GM18867 (cell line): ENCODE measurements at regions not wholly inside any gene's neighbourhood (a gene's known extent, or its start where the extent isn't known, plus 50 kb on each side); places are given as distances from the start of the nearest gene placed in this dataset.
"Not testable (repeated sequence)": the region's sequence is repeated elsewhere in the genome, so short reads cannot be mapped to it uniquely, and the experiment has no call there.

Source experiments
- ATAC-seq: cut with Tn5 transposase; IDR thresholded peaks from one replicate; pipeline ENCODE4 v1.9.1; 2021; ENCODE audit warnings: mild to moderate bottlenecking, moderate library complexity; ENCODE audit not compliant: unreplicated experiment

DNA sequence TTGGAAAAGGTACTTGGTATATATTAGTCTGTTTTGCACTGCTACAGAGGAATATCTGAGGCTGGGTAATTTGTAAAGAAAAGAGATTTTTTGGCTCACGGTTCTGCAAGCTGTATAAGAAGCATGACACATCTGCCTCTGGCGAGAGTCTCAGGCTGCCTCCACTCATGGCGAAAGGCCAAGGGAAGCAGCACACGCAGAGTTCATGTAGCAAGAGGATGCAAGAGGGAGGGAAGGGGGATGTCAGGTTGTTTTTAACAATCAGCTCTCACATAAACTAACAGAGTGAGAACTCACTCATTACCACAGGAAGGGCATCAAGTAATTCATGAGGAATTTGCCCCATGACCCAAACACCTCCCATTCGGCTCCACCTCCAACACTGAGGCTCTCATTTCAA, 484.8 kb upstream of the DPP6 start:
- ATAC-seq = no peak

DNA sequence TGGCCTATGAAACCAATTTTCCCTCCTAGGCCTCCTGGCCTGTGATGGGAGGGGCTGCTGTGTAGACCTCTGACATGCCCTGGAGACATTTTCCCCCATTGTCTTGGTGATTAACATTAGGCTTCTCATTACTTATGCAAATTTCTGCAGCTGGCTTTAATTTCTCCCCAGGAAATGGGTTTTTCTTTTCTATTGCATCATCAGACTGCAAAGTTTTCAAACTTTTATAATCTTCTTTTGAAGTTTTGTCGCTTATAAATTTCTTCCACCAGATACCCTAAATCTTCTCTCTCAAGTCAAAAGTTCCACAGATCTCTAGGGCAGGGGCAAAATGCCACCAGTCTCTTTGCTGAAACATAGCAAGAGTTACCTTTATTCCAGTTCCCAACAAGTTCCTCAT, 482.7 kb upstream of the DPP6 start:
- not testable (repeated sequence) for ATAC-seq

- no peak for ATAC-seq
These were observed 476.1 kb upstream of the DPP6 start for GRCh38 chr7:153576096-153576495.

GRCh38 chr7:153581419-153581818, 470.8 kb upstream of the DPP6 start:
- no peak for ATAC-seq

GRCh38 chr7:153584132-153584531, 468.1 kb upstream of the DPP6 start:
- no peak for ATAC-seq

GRCh38 chr7:153588586-153588985, 463.6 kb upstream of the DPP6 start:
- no peak for ATAC-seq

- ATAC-seq = no peak
These were observed 462.1 kb upstream of the DPP6 start for GRCh38 chr7:153590136-153590535.

DNA sequence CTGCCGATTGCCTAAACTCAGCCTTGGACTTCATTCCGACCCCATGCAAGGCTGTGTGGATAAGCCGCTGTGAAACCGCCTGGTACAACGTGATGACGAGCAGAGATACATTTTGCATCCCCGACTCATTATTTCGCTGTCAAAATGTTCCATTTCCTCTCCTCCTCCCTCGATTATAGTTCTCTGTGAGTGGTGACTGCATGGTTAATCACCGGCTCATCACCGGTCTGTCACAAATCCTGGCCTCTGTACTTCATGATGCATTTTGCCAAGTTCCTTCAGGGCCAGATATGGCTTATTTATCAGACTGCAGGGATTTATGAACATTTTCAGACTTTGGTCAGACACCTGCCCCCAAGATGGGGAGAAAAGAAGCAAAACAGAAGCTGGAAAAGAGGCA, 461.6 kb upstream of the DPP6 start:
- ATAC-seq = no peak

GRCh38 chr7:153607354-153607753, 444.8 kb upstream of the DPP6 start:
- no peak for ATAC-seq

DNA sequence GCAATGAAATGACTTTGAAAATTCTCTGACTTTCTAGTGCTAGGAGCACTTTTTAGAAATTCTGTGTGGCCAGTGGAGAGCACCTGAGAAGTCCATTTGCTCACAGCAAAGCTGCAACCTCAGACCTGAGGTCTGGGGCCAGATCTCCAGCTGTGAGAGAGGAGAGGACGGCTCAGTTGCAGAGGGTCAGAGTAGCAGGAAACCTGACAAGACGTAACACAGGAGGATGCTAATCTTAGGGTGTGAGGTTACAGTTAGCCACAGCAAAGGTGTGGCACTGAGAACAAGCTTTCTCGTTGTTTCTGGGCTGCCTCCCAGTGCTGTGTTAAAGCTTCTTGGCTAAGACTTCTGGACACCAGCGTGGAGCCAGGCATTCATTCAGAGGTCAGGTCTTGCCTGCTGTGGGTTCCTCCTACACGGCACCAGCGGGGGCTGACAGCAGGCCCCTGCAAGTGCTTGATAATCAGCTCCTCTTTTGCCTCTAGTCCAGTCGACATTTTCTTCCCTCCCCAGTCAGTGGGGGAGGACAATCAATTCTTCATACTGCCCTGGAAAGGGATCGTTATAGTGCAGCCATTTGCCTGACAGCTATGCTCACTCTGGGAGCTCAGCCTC, 435.4 kb upstream of the DPP6 start:
- ATAC-seq = no peak

- no peak for ATAC-seq
These were observed 424.9 kb upstream of the DPP6 start for GRCh38 chr7:153627323-153627722.

DNA sequence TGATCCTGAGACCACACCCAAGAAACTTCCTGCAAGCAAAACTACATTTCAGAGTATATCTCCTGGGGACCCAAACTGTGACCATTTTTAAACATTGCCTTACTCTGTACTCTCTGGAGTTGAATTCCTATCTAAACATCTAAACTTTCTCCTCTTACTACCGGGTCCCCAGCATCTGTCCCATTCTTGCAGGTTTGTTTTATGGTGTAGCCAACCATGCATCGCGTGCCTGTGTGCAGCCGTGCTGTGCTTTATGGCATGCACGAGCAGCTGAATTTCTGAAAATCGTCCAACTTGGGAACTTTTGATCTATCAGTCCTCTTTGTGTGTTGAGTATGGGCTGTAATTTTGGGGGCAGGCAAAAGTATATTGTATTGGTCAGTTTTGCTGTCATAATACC, 423.8 kb upstream of the DPP6 start:
- no peak for ATAC-seq

DNA sequence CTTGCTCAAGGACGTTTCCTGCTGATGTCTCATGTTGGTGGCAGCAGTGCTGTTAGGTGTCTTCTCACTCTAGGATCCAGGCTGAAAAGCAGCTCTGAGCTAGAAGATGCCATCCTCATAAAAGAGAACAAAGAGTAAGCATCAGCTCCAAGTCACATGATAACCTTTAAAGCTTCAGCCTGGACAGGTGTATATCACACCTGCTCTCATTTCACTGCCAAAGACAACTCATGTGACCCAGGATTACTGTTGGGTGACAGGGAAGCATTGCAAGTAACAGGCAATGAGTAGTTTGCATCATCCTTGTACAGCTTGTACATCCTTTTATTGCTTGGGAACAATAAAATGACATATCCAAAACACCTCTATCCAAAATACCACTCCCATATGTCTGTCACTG, 423.4 kb upstream of the DPP6 start:
- no peak for ATAC-seq

DNA sequence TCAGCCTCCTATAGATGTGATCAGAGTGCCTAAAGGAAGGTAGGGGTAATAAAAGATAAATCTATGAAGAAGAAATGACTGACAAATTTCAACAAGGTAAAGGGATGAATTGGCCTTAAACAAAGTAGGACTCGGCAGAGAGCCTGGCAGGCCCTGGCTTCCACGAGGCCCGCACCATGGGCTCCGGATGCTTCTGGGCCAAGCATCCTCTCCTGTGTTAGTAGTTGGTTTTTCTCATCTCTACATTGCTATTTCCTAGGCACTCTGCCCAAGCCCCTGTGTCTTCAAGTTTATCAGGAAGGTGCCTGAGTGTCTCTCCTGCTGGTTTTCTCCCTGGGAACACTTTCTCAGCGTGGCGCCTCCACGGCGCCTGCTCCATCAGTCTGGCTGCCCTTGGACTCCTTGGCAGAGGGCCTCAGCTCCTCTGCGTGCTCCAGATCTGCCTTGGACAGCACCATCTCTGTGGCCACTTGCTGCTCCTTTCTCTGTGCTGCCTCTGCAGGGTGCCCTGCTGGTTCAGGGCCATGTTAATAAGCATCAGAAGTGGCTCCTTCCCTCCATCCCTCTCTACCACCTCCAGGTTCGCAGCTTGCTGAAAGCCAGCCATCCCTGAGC, 413.3 kb upstream of the DPP6 start:
- ATAC-seq = no peak

GRCh38 chr7:153640586-153640985, 411.6 kb upstream of the DPP6 start:
- peak; percentile 71 for ATAC-seq

DNA sequence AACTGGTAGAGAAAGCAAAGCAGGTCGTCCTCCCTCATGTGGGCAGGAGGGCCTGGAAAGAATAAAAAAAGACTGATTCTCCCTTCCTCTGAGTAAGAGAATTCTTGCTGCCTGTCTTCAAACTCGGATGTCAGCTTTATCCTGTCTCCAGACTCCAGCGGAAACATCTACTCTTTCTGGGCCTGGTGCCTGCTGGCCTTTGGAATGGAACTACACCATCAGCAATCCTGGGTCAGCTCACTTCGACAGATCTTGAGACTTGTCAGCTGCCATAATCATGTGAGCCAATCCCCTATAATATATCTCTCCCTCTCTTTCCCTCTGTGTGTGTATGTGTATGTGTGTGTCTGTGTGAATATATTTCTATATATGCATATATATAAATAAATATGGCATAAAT, 411.0 kb upstream of the DPP6 start:
- no peak for ATAC-seq

DNA sequence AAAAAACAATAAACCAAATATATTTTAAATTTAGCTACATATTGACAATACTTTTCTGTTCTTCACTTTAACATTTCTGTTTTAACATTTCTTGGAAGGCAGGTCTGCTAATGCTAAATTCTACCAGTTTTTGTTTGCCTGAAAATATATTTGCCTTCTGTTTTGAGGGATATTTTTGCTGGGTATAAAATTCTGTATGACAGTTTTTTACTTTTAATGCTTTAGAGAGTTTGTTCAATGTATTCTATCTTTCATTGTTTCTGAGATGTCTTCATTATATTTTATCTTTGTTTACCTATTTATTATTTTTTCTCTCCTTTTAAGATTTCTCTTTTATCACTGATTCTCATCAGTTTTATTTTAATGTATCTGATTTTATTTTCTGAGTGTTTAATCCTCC, 409.2 kb upstream of the DPP6 start:
- ATAC-seq = no peak

DNA sequence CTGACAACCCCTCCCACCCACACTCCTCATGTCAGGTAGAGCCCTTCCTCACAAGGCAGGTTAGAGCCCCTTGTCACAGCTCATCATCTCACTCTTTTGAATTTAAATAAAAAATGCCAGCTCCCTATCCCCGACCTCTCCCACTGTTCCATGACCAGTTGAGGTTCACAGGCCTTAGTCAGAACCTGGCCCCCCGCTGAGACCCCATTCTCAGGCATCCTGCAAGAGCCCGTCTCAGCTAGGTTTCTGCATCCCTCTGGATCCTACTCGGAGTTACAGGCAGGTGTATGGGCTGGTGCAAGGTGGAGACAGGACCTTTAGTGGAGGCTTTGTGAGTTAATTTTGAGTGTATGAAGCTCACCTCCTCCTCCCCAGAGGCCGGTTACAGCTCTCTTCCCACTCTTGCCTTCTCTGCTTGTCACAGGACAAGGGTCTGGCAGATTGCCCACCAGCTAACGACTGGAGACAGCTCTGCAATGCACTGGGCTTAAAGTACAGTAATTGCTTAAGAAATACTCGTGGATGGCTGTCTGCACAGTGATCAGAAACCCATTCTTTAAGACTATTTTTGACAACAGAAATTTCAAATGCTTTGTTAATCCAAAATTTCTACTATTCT, 394.9 kb upstream of the DPP6 start:
- no peak for ATAC-seq

- ATAC-seq = no peak
These were observed 377.1 kb upstream of the DPP6 start for GRCh38 chr7:153675131-153675530.

DNA sequence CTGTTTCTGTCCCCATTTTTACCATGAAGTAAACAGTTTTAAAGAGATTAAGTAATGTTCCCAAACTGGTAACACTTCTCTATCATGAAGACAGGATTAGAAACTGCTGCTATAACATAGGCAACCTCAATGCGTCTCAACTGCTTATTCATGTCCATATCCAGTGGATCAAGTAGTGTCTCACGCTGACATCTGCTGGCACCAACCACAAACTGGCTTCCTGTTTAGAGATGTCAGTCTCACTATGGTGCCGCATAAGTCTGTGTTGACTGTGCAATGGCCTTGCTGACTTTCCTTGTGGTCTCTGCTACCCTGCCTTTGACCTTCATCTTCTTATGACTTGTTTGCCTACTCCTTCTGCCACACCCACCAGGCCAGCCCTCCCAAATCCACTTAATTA, 369.6 kb upstream of the DPP6 start:
- no peak for ATAC-seq

- no peak for ATAC-seq
These were observed 356.0 kb upstream of the DPP6 start for GRCh38 chr7:153696242-153696641.

- no peak for ATAC-seq
These were observed 354.2 kb upstream of the DPP6 start for GRCh38 chr7:153698046-153698445.

DNA sequence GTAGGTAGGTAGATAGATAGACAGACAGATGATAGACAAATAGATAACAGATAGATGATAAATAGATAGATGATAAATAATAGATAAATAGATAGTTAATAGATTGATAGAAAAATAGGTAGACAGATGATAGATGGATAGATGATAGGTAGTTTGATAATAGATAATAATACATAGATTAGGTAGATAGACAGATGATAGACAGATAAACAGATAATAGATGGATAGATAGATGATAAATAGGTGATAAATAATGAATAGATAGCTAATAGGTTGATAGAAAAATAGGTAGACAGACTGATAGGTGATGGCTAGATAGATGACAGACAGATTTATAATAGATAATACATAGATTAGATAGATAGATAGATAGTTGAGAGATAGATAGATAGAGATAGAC, 350.5 kb upstream of the DPP6 start:
- no peak for ATAC-seq
